C4-2B (cell line): ENCODE measurements at regions not wholly inside any gene's neighbourhood (a gene's known extent, or its start where the extent isn't known, plus 50 kb on each side); places are given as distances from the start of the nearest gene placed in this dataset.

Experiments used
- CTCF ChIP-seq: fragments of 450-650 bp; conservative IDR thresholded peaks from 2 replicates; pipeline ENCODE4 v1.5.1; 2017; ENCODE audit warnings: mild to moderate bottlenecking
- ZFX ChIP-seq: fragments of 450-650 bp; IDR thresholded peaks from 2 replicates; pipeline ENCODE4 v1.6.1; 2017

GRCh38 chr15:97143592-97144376 lies 813.3 kb downstream of the NR2F2 start:
- no peak for TF ChIP-seq CTCF
- no peak for TF ChIP-seq ZFX
